ENCODE measurements at regions not wholly inside any gene's neighbourhood (a gene's known extent, or its start where the extent isn't known, plus 50 kb on each side); places are given as distances from the start of the nearest gene placed in this dataset.

DNA sequence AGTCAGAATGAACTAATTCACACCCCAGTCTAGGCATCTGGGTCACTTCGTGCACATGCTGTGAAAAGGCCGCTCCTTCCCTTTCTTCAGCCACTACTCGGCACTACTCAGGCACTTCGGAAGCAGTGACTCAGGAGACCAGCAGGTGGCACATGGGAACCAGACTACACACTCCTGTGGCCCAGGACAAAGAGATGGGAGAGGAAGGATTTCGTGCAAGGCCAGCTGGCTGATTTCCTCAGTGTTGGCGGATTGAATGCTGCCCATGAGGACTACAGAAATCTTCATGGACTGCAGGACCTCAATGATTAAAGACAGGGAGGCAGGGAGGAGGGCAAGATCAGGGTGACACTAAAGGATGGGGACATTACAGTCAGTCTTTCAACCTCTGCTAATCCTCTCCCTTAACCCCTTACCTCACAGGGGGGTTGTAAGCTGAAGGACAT lies 117.8 kb upstream of the SPACA1 start:
- no peaks in the 10 kb centered on the region for H3K36me3 ChIP-seq (ENCODE audit: insufficient read depth, low read length)
- no peaks in the 10 kb centered on the region for H3K9me3 ChIP-seq (ENCODE audit: low read length)
- no peaks in the 10 kb centered on the region for H4K20me1 ChIP-seq (ENCODE audit: insufficient read depth)
- no peak for TF ChIP-seq POLR2AphosphoS5 (IDR thresholded peaks at IDR 0.05)
- TF ChIP-seq MXI1 (conservative IDR thresholded peaks at IDR 0.05; ENCODE audit: poor library complexity, severe bottlenecking) = peak; percentile 33
- TF ChIP-seq EP300 (conservative IDR thresholded peaks at IDR 0.05; ENCODE audit: poor library complexity, severe bottlenecking) = peak; percentile 39
- TF ChIP-seq, protein P1, sequence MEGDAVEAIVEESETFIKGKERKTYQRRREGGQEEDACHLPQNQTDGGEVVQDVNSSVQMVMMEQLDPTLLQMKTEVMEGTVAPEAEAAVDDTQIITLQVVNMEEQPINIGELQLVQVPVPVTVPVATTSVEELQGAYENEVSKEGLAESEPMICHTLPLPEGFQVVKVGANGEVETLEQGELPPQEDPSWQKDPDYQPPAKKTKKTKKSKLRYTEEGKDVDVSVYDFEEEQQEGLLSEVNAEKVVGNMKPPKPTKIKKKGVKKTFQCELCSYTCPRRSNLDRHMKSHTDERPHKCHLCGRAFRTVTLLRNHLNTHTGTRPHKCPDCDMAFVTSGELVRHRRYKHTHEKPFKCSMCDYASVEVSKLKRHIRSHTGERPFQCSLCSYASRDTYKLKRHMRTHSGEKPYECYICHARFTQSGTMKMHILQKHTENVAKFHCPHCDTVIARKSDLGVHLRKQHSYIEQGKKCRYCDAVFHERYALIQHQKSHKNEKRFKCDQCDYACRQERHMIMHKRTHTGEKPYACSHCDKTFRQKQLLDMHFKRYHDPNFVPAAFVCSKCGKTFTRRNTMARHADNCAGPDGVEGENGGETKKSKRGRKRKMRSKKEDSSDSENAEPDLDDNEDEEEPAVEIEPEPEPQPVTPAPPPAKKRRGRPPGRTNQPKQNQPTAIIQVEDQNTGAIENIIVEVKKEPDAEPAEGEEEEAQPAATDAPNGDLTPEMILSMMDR (IDR thresholded peaks at IDR 0.05; ENCODE audit: poor library complexity, severe bottlenecking) = peak; percentile 96
- peak; percentile 99 for TF ChIP-seq SMC3 (conservative IDR thresholded peaks at IDR 0.05; ENCODE audit: poor library complexity)
- no peak for TF ChIP-seq TAF1 (IDR thresholded peaks at IDR 0.05; ENCODE audit: low read depth)
- TF ChIP-seq RAD21 (conservative IDR thresholded peaks at IDR 0.05) = peak; percentile 98
- H3K9ac ChIP-seq (ENCODE audit: low read length) = peak overlapping the region; percentile 45
- no peaks in the 10 kb centered on the region for H3F3A ChIP-seq (ENCODE audit: insufficient read depth, low read length, poor library complexity, severe bottlenecking)
- no peaks in the 10 kb centered on the region for H3K27me3 ChIP-seq (ENCODE audit: insufficient read depth, low read depth, low read length)
- H2AFZ ChIP-seq (ENCODE audit: low read depth, low read length) = peak overlapping the region; percentile 41
- no peak overlapping the region for H3K4me2 ChIP-seq (ENCODE audit: low read length)
- no peak overlapping the region for H3K4me3 ChIP-seq (ENCODE audit: low read length)
- peak overlapping the region; percentile 71 for H3K27ac ChIP-seq (ENCODE audit: low read length)
- no peaks in the 10 kb centered on the region for H3K9me2 ChIP-seq (ENCODE audit: insufficient read depth, low read length)
- no peaks in the 10 kb centered on the region for H3K79me2 ChIP-seq (replicated peaks; ENCODE audit: insufficient read depth, low read length)

DNA sequence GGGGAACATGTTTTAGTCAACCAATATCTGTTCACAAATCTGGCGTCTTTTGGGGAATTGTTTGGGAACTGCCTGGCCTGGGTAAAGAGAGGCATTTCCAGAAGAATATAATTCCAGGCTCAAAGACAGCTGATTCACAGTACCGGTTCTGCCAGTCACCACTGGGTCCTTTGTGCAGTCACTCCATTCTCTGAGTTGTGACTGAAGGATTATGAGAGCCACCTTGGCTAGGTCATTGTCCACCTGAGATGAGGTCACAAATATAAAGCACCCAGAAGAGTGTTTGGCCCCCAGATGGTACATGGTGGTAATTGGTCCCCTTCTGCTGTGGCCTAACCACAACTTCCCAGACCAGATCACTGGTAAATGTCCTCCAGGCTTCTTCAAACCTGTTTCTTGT lies 121.0 kb upstream of the SPACA1 start:
- H3K4me3 ChIP-seq (ENCODE audit: low read length) = no peak overlapping the region
- no peak overlapping the region for H2AFZ ChIP-seq (ENCODE audit: low read depth, low read length)
- no peaks in the 10 kb centered on the region for H3K9me3 ChIP-seq (ENCODE audit: low read length)

More for the DNA sequence above, 121.0 kb upstream of the SPACA1 start:
- no peaks in the 10 kb centered on the region for H3F3A ChIP-seq (ENCODE audit: insufficient read depth, low read length, poor library complexity, severe bottlenecking)
- no peaks in the 10 kb centered on the region for H3K27me3 ChIP-seq (ENCODE audit: insufficient read depth, low read depth, low read length)
- no peaks in the 10 kb centered on the region for H4K20me1 ChIP-seq (ENCODE audit: insufficient read depth)
- H3K27ac ChIP-seq (ENCODE audit: low read length) = no peak overlapping the region
- H3K9me2 ChIP-seq (ENCODE audit: insufficient read depth, low read length) = no peaks in the 10 kb centered on the region
- no peaks in the 10 kb centered on the region for H3K36me3 ChIP-seq (ENCODE audit: insufficient read depth, low read length)
- TF ChIP-seq, protein P2, sequence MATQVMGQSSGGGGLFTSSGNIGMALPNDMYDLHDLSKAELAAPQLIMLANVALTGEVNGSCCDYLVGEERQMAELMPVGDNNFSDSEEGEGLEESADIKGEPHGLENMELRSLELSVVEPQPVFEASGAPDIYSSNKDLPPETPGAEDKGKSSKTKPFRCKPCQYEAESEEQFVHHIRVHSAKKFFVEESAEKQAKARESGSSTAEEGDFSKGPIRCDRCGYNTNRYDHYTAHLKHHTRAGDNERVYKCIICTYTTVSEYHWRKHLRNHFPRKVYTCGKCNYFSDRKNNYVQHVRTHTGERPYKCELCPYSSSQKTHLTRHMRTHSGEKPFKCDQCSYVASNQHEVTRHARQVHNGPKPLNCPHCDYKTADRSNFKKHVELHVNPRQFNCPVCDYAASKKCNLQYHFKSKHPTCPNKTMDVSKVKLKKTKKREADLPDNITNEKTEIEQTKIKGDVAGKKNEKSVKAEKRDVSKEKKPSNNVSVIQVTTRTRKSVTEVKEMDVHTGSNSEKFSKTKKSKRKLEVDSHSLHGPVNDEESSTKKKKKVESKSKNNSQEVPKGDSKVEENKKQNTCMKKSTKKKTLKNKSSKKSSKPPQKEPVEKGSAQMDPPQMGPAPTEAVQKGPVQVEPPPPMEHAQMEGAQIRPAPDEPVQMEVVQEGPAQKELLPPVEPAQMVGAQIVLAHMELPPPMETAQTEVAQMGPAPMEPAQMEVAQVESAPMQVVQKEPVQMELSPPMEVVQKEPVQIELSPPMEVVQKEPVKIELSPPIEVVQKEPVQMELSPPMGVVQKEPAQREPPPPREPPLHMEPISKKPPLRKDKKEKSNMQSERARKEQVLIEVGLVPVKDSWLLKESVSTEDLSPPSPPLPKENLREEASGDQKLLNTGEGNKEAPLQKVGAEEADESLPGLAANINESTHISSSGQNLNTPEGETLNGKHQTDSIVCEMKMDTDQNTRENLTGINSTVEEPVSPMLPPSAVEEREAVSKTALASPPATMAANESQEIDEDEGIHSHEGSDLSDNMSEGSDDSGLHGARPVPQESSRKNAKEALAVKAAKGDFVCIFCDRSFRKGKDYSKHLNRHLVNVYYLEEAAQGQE (IDR thresholded peaks at IDR 0.05; ENCODE audit: borderline replicate concordance) = no peak
- TF ChIP-seq MXI1 (conservative IDR thresholded peaks at IDR 0.05; ENCODE audit: poor library complexity, severe bottlenecking) = no peak
- TF ChIP-seq EZH2 (IDR thresholded peaks at IDR 0.05; ENCODE audit: borderline replicate concordance, insufficient read depth, low read length, poor library complexity, severe bottlenecking) = no peak
- TF ChIP-seq EP300 (conservative IDR thresholded peaks at IDR 0.05; ENCODE audit: poor library complexity, severe bottlenecking) = no peak
- TF ChIP-seq SMC3 (conservative IDR thresholded peaks at IDR 0.05; ENCODE audit: poor library complexity) = no peak
- no peak for TF ChIP-seq RAD21 (conservative IDR thresholded peaks at IDR 0.05)
- TF ChIP-seq TAF1 (IDR thresholded peaks at IDR 0.05; ENCODE audit: low read depth) = no peak
- TF ChIP-seq, protein P1 (IDR thresholded peaks at IDR 0.05; ENCODE audit: poor library complexity, severe bottlenecking) = no peak
- no peak for TF ChIP-seq POLR2AphosphoS5 (IDR thresholded peaks at IDR 0.05)
- no peak overlapping the region for H3K9ac ChIP-seq (ENCODE audit: low read length)
- no peak overlapping the region for H3K4me2 ChIP-seq (ENCODE audit: low read length)
- H3K79me2 ChIP-seq (replicated peaks; ENCODE audit: insufficient read depth, low read length) = no peaks in the 10 kb centered on the region

All from neural cell (in vitro differentiated cells).